ENCODE measurements at regions not wholly inside any gene's neighbourhood (a gene's known extent, or its start where the extent isn't known, plus 50 kb on each side); places are given as distances from the start of the nearest gene placed in this dataset.

GRCh38 chr5:28404363-28405071 is 1366.1 kb upstream of the CDH9 start:
- H3K4me3 Mint-ChIP-seq, result no peak overlapping the region
- Histone ChIP-seq H3K9me3 (ENCODE audit: control insufficient read depth, low read depth, low read length) (no peaks in the 10 kb centered on the region), H3K56ac (ENCODE audit: insufficient read length, low read depth, low read length) (no peak overlapping the region)

More at GRCh38 chr5:28404363-28405071, 1366.1 kb upstream of the CDH9 start:
- Mint-ChIP-seq H3K27me3 (ENCODE audit: low read depth) (no peaks in the 10 kb centered on the region), H3K9me3 (peaks cover 3 to 7% of the 10 kb centered on the region in 2 experiments; a peak in 3 of 5 replicates), H3K27ac (no peak overlapping the region; a peak in 1 of 7 replicates), H3K36me3 (ENCODE audit: insufficient read depth in 1 of 3, low read depth in 3 of 3) (peaks cover 0 to 6% (median 3%) of the 10 kb centered on the region in 3 experiments; a peak in 3 of 7 replicates), H3K4me1 (peaks cover 28 to 32% of the 10 kb centered on the region in 2 experiments)
- no peak overlapping the region for H3K27ac ChIP-seq (ENCODE audit: insufficient read length, low read depth, low read length)
- H3K23me2 ChIP-seq (ENCODE audit: insufficient read length, low read depth, low read length, poor library complexity, severe bottlenecking), result no peaks in the 10 kb centered on the region
- H4K8ac ChIP-seq (replicated peaks; ENCODE audit: insufficient read length, low read depth, low read length), result no peak overlapping the region
- H2AFZ ChIP-seq (ENCODE audit: low read length), result no peak overlapping the region
- no peaks in the 10 kb centered on the region for H3K4me1 ChIP-seq (ENCODE audit: insufficient read depth, low read length)
- H3K79me1 ChIP-seq (ENCODE audit: insufficient read depth, low read depth, low read length, poor library complexity, severe bottlenecking), result no peaks in the 10 kb centered on the region
- no peak overlapping the region for H2BK20ac ChIP-seq (ENCODE audit: low read depth, low read length, poor library complexity, severe bottlenecking)
- H3K14ac ChIP-seq (ENCODE audit: insufficient read depth, low read length), result no peak overlapping the region; the same call in 1 of the 2 replicates
- no peak overlapping the region for H3K18ac ChIP-seq (ENCODE audit: insufficient read length, low read depth, low read length)
- WGBS (ENCODE audit: extremely low coverage, insufficient read length, low lambda C conversion rate), result no CpG with 5 or more reads among the region's 35 CpGs
- H2BK15ac ChIP-seq (ENCODE audit: low read depth, low read length), result no peak overlapping the region
- no peaks in the 10 kb centered on the region for H4K20me1 ChIP-seq (ENCODE audit: control insufficient read depth, insufficient read depth, insufficient read length)
- no peak overlapping the region for H3K23ac ChIP-seq (ENCODE audit: insufficient read length, low read depth, low read length)
- H3K79me2 ChIP-seq (ENCODE audit: insufficient read depth, low read length), result no peaks in the 10 kb centered on the region
- H2BK12ac ChIP-seq (ENCODE audit: insufficient read length, low read depth, low read length), result no peak overlapping the region
- H3K27me3 ChIP-seq (ENCODE audit: insufficient read depth, low read length), result no peaks in the 10 kb centered on the region
- no peak overlapping the region for H4K91ac ChIP-seq (ENCODE audit: insufficient read length, low read depth, low read length)
- no peak overlapping the region for H3T11ph ChIP-seq (ENCODE audit: low read length)
- no peak overlapping the region for H3K9ac ChIP-seq (ENCODE audit: extremely low read depth, insufficient read length, low read length)
- TF ChIP-seq, protein P1, sequence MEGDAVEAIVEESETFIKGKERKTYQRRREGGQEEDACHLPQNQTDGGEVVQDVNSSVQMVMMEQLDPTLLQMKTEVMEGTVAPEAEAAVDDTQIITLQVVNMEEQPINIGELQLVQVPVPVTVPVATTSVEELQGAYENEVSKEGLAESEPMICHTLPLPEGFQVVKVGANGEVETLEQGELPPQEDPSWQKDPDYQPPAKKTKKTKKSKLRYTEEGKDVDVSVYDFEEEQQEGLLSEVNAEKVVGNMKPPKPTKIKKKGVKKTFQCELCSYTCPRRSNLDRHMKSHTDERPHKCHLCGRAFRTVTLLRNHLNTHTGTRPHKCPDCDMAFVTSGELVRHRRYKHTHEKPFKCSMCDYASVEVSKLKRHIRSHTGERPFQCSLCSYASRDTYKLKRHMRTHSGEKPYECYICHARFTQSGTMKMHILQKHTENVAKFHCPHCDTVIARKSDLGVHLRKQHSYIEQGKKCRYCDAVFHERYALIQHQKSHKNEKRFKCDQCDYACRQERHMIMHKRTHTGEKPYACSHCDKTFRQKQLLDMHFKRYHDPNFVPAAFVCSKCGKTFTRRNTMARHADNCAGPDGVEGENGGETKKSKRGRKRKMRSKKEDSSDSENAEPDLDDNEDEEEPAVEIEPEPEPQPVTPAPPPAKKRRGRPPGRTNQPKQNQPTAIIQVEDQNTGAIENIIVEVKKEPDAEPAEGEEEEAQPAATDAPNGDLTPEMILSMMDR (conservative IDR thresholded peaks at IDR 0.05), result no peak
- H4K5ac ChIP-seq (ENCODE audit: insufficient read length, low read depth, low read length), result no peak overlapping the region
- no peak overlapping the region for H3K4ac ChIP-seq (ENCODE audit: low read depth, low read length)
- DNase-seq, result no peak
- H3K4me2 ChIP-seq (ENCODE audit: insufficient read depth, insufficient read length, low read length), result no peak overlapping the region
- H2AK5ac ChIP-seq (ENCODE audit: insufficient read length, low read length), result no peak overlapping the region
- no peak overlapping the region for H2BK120ac ChIP-seq (ENCODE audit: low read depth, low read length, poor library complexity, severe bottlenecking)
- no peak overlapping the region for H2BK5ac ChIP-seq (ENCODE audit: insufficient read length, low read length)

Data from H9 (cell line).